HG03159 (cell line): ENCODE measurements at regions not wholly inside any gene's neighbourhood (a gene's known extent, or its start where the extent isn't known, plus 50 kb on each side); places are given as distances from the start of the nearest gene placed in this dataset.
"Not testable (repeated sequence)": the region's sequence is repeated elsewhere in the genome, so short reads cannot be mapped to it uniquely, and the experiment has no call there.

Experiments
- ATAC-seq: cut with Tn5 transposase; IDR thresholded peaks from one replicate; pipeline ENCODE4 v1.9.1; 2021; ENCODE audit warnings: mild to moderate bottlenecking, moderate library complexity; ENCODE audit not compliant: unreplicated experiment

GRCh38 chr13:75180805-75181455, 301.0 kb downstream of the TBC1D4 start:
- no peak for ATAC-seq

GRCh38 chr13:75178436-75178835, 303.5 kb downstream of the TBC1D4 start:
- no peak for ATAC-seq

- no peak for ATAC-seq
Observed at GRCh38 chr13:75175575-75175974, 306.4 kb downstream of the TBC1D4 start.

GRCh38 chr13:75175097-75175496, 306.9 kb downstream of the TBC1D4 start:
- ATAC-seq = not testable (repeated sequence)

- no peak for ATAC-seq
Observed at GRCh38 chr13:75174481-75174880, 307.5 kb downstream of the TBC1D4 start.

GRCh38 chr13:75173457-75174356, 308.3 kb downstream of the TBC1D4 start:
- ATAC-seq = no peak

- no peak for ATAC-seq
Observed at GRCh38 chr13:75170311-75170710, 311.7 kb downstream of the TBC1D4 start.

- ATAC-seq = no peak
Observed at GRCh38 chr13:75165543-75166230, 316.3 kb downstream of the TBC1D4 start.

GRCh38 chr13:75161804-75162203, 320.2 kb downstream of the TBC1D4 start:
- ATAC-seq = no peak

GRCh38 chr13:75160984-75161383, 321.0 kb downstream of the TBC1D4 start:
- no peak for ATAC-seq

- ATAC-seq = no peak
Observed at GRCh38 chr13:75154331-75154730, 327.6 kb downstream of the TBC1D4 start.

GRCh38 chr13:75153834-75154233, 328.1 kb downstream of the TBC1D4 start:
- ATAC-seq = no peak

- no peak for ATAC-seq
Observed at GRCh38 chr13:75153386-75153785, 328.6 kb downstream of the TBC1D4 start.

- ATAC-seq = no peak
Observed at GRCh38 chr13:75151081-75151643, 330.8 kb downstream of the TBC1D4 start.

GRCh38 chr13:75149776-75150175, 332.2 kb downstream of the TBC1D4 start:
- no peak for ATAC-seq

- ATAC-seq = no peak
Observed at GRCh38 chr13:75147946-75148345, 334.0 kb downstream of the TBC1D4 start.

- ATAC-seq = no peak
Observed at GRCh38 chr13:75146436-75146835, 335.5 kb downstream of the TBC1D4 start.

- no peak for ATAC-seq
Observed at GRCh38 chr13:75145927-75146326, 336.0 kb downstream of the TBC1D4 start.

- ATAC-seq = no peak
Observed at GRCh38 chr13:75139291-75139690, 342.7 kb downstream of the TBC1D4 start.

- no peak for ATAC-seq
Observed at GRCh38 chr13:75137911-75138571, 343.9 kb downstream of the TBC1D4 start.

GRCh38 chr13:75136151-75136550, 345.8 kb downstream of the TBC1D4 start:
- no peak for ATAC-seq
